HG03108 (cell line): ENCODE measurements at regions not wholly inside any gene's neighbourhood (a gene's known extent, or its start where the extent isn't known, plus 50 kb on each side); places are given as distances from the start of the nearest gene placed in this dataset.

Source experiments
- ATAC-seq: cut with Tn5 transposase; IDR thresholded peaks from one replicate; pipeline ENCODE4 v1.9.1; 2021; ENCODE audit warnings: moderate library complexity; ENCODE audit not compliant: unreplicated experiment

GRCh38 chr2:81235601-81236000 is 931.0 kb upstream of the LRRTM1 start:
- ATAC-seq: no peak

- no peak for ATAC-seq
These were observed 930.2 kb upstream of the LRRTM1 start for GRCh38 chr2:81234711-81235110.

- ATAC-seq: no peak
These were observed 921.2 kb upstream of the LRRTM1 start for GRCh38 chr2:81225756-81226155.

- no peak for ATAC-seq
These were observed 909.0 kb upstream of the LRRTM1 start for GRCh38 chr2:81213598-81213997.

- ATAC-seq: no peak
These were observed 901.7 kb upstream of the LRRTM1 start for GRCh38 chr2:81206216-81206615.

- no peak for ATAC-seq
These were observed 892.5 kb upstream of the LRRTM1 start for GRCh38 chr2:81196933-81197628.

GRCh38 chr2:81196383-81196851 is 891.9 kb upstream of the LRRTM1 start:
- ATAC-seq: no peak

GRCh38 chr2:81195774-81196382 is 891.3 kb upstream of the LRRTM1 start:
- no peak for ATAC-seq

GRCh38 chr2:81195017-81195773 is 890.6 kb upstream of the LRRTM1 start:
- no peak for ATAC-seq

- no peak for ATAC-seq
These were observed 890.0 kb upstream of the LRRTM1 start for GRCh38 chr2:81194581-81194980.

GRCh38 chr2:81194176-81194575 is 889.6 kb upstream of the LRRTM1 start:
- no peak for ATAC-seq

- ATAC-seq: no peak
These were observed 877.3 kb upstream of the LRRTM1 start for GRCh38 chr2:81181845-81182244.

GRCh38 chr2:81171447-81171846 is 866.9 kb upstream of the LRRTM1 start:
- no peak for ATAC-seq

- ATAC-seq: no peak
These were observed 859.0 kb upstream of the LRRTM1 start for GRCh38 chr2:81163583-81163982.

GRCh38 chr2:81158505-81158904 is 854.0 kb upstream of the LRRTM1 start:
- ATAC-seq: no peak

- no peak for ATAC-seq
These were observed 843.8 kb upstream of the LRRTM1 start for GRCh38 chr2:81148323-81148722.

GRCh38 chr2:81136296-81136695 is 831.7 kb upstream of the LRRTM1 start:
- ATAC-seq: no peak

GRCh38 chr2:81097361-81097760 is 792.8 kb upstream of the LRRTM1 start:
- ATAC-seq: no peak

- ATAC-seq: no peak
These were observed 788.5 kb upstream of the LRRTM1 start for GRCh38 chr2:81093031-81093430.

GRCh38 chr2:81087646-81088045 is 783.1 kb upstream of the LRRTM1 start:
- ATAC-seq: no peak

- ATAC-seq: no peak
These were observed 779.5 kb upstream of the LRRTM1 start for GRCh38 chr2:81084101-81084500.

- ATAC-seq: no peak
These were observed 774.1 kb upstream of the LRRTM1 start for GRCh38 chr2:81078631-81079030.
